ENCODE measurements at regions not wholly inside any gene's neighbourhood (a gene's known extent, or its start where the extent isn't known, plus 50 kb on each side); places are given as distances from the start of the nearest gene placed in this dataset.

DNA sequence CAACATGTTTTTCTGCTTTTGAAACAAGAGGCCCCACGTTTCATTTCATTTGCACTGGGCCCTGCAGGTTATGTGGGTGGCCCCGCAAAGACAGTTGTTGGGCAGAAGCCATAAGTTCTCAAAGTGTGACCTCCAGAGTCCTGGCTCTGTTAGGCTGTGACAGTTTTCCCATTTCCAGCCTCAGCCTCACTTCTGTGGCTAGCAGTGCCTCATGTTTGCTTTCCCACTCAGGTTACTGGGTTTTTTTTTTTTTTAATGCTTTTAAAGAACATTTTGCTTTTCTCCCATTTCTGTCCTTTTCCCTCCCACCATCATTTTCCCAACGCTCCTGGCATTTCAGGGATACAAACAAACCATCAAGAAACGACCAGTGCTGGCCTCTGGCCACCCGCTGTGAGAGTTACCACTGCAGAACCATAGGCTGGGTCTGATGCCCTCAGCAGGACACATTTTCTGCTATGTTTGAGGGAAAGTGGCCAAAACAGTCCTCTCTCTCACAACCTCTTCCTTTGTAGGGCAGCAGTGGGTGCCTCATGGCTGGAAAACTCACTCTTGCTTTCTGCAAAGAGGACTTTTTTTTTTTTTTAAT, 159.0 kb upstream of the MPHOSPH6 start:
- no peak for TF ChIP-seq EZH2phosphoT487 (IDR thresholded peaks at IDR 0.05)
- TF ChIP-seq, protein P1, sequence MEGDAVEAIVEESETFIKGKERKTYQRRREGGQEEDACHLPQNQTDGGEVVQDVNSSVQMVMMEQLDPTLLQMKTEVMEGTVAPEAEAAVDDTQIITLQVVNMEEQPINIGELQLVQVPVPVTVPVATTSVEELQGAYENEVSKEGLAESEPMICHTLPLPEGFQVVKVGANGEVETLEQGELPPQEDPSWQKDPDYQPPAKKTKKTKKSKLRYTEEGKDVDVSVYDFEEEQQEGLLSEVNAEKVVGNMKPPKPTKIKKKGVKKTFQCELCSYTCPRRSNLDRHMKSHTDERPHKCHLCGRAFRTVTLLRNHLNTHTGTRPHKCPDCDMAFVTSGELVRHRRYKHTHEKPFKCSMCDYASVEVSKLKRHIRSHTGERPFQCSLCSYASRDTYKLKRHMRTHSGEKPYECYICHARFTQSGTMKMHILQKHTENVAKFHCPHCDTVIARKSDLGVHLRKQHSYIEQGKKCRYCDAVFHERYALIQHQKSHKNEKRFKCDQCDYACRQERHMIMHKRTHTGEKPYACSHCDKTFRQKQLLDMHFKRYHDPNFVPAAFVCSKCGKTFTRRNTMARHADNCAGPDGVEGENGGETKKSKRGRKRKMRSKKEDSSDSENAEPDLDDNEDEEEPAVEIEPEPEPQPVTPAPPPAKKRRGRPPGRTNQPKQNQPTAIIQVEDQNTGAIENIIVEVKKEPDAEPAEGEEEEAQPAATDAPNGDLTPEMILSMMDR (IDR thresholded peaks at IDR 0.05): no peak
- Histone ChIP-seq H3K4me2 (no peak overlapping the region), H3K9ac (no peak overlapping the region), H3K4me1 (peaks cover 13% of the 10 kb centered on the region), H3K4me3 (no peak overlapping the region), H3K36me3 (no peaks in the 10 kb centered on the region), H3K27ac (no peak overlapping the region), H3K9me3 (ENCODE audit: low read depth) (no peaks in the 10 kb centered on the region), H3K79me2 (ENCODE audit: low read depth) (no peaks in the 10 kb centered on the region), H3K27me3 (no peaks in the 10 kb centered on the region), H4K20me1 (ENCODE audit: low read depth) (no peaks in the 10 kb centered on the region), H2AFZ (replicated peaks) (no peak overlapping the region), H3F3A (ENCODE audit: low read depth) (no peaks in the 10 kb centered on the region)
- no peak overlapping the region for H3K4me3 Mint-ChIP-seq
- H3K27ac Mint-ChIP-seq: no peak overlapping the region
- H3K4me1 Mint-ChIP-seq: peaks cover 9% of the 10 kb centered on the region
- peaks cover 3% of the 10 kb centered on the region for H3K36me3 Mint-ChIP-seq
- H3K9me3 Mint-ChIP-seq: peaks cover 6% of the 10 kb centered on the region
- no peak for DNase-seq (ENCODE audit: low spot score)
- peaks cover 5% of the 10 kb centered on the region for H3K27me3 Mint-ChIP-seq (ENCODE audit: insufficient read depth, low read depth)

DNA sequence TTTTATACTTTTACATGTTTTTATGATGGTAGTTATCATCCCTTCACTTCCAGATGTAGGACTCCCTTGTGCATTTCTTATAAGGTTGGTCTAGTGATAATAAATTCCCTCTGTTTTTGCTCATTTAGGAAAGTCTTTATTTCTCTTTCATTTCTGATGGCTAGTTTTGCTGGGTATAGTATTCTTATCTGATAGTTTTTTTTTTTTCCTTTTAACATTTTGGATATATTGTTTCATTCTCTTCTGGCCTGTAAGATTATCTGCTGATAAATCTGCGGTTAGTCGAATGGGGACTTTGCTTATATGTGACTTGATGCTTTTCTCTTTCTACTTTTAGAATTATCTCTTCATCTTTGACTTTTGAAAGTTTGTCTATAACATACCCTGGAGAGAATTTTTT, 153.1 kb upstream of the MPHOSPH6 start:
- peaks cover 22% of the 10 kb centered on the region for H3K9me3 Mint-ChIP-seq
- no peaks in the 10 kb centered on the region for H3K27me3 ChIP-seq
- no peaks in the 10 kb centered on the region for H3K27me3 Mint-ChIP-seq (ENCODE audit: insufficient read depth, low read depth)
- H2AFZ ChIP-seq (replicated peaks): no peak overlapping the region
- H3K4me3 ChIP-seq: no peak overlapping the region
- no peaks in the 10 kb centered on the region for H3K9me3 ChIP-seq (ENCODE audit: low read depth)
- H3K36me3 ChIP-seq: no peaks in the 10 kb centered on the region
- no peak overlapping the region for H3K27ac ChIP-seq
- no peak overlapping the region for H3K27ac Mint-ChIP-seq
- no peaks in the 10 kb centered on the region for H3K79me2 ChIP-seq (ENCODE audit: low read depth)
- no peaks in the 10 kb centered on the region for H3K4me1 Mint-ChIP-seq
- no peaks in the 10 kb centered on the region for H4K20me1 ChIP-seq (ENCODE audit: low read depth)
- H3F3A ChIP-seq (ENCODE audit: low read depth): no peaks in the 10 kb centered on the region
- H3K4me1 ChIP-seq: no peaks in the 10 kb centered on the region
- peaks cover 4% of the 10 kb centered on the region for H3K36me3 Mint-ChIP-seq
- no peak for DNase-seq (ENCODE audit: low spot score)
- TF ChIP-seq, protein P1 (IDR thresholded peaks at IDR 0.05): no peak
- no peak for TF ChIP-seq EZH2phosphoT487 (IDR thresholded peaks at IDR 0.05)
- TF ChIP-seq EZH2 (IDR thresholded peaks at IDR 0.05): no peak
- H3K9ac ChIP-seq: no peak overlapping the region
- no peak overlapping the region for H3K4me2 ChIP-seq
- H3K4me3 Mint-ChIP-seq: no peak overlapping the region

DNA sequence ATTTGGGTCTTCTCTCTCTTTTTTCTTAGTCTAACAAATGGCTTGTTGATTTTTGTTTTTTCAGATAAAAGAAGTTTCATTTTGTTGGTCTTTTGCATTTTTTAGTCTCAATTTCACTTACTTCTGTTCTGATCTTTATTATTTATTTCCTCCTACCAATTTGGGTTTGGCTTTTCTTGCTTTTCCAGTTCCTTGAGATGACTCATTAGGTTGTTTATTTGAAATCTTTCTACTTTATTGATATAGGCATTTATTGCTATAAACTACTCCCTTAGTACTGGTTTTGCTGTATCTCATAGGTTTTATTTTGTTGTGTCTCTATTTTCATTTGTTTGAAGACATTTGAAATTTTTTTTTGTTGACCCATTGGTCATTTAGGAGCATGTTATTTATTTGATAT, 152.2 kb upstream of the MPHOSPH6 start:
- H3K4me1 ChIP-seq: no peaks in the 10 kb centered on the region
- H3K9ac ChIP-seq: no peak overlapping the region
- H2AFZ ChIP-seq (replicated peaks): no peak overlapping the region
- no peaks in the 10 kb centered on the region for H4K20me1 ChIP-seq (ENCODE audit: low read depth)
- H3K27me3 Mint-ChIP-seq (ENCODE audit: insufficient read depth, low read depth): no peaks in the 10 kb centered on the region
- H3K4me1 Mint-ChIP-seq: no peaks in the 10 kb centered on the region
- no peak overlapping the region for H3K27ac ChIP-seq
- no peaks in the 10 kb centered on the region for H3K36me3 ChIP-seq
- peaks cover 22% of the 10 kb centered on the region for H3K9me3 Mint-ChIP-seq
- H3K4me2 ChIP-seq: no peak overlapping the region
- peaks cover 4% of the 10 kb centered on the region for H3K36me3 Mint-ChIP-seq
- H3F3A ChIP-seq (ENCODE audit: low read depth): no peaks in the 10 kb centered on the region
- no peaks in the 10 kb centered on the region for H3K79me2 ChIP-seq (ENCODE audit: low read depth)
- H3K27me3 ChIP-seq: no peaks in the 10 kb centered on the region
- no peak overlapping the region for H3K4me3 ChIP-seq
- no peaks in the 10 kb centered on the region for H3K9me3 ChIP-seq (ENCODE audit: low read depth)
- H3K27ac Mint-ChIP-seq: no peak overlapping the region
- no peak for TF ChIP-seq EZH2phosphoT487 (IDR thresholded peaks at IDR 0.05)
- no peak for TF ChIP-seq EZH2 (IDR thresholded peaks at IDR 0.05)
- TF ChIP-seq, protein P1 (IDR thresholded peaks at IDR 0.05): no peak
- DNase-seq (ENCODE audit: low spot score): no peak
- H3K4me3 Mint-ChIP-seq: no peak overlapping the region

Data from neural progenitor cell (in vitro differentiated cells).